ENCODE measurements at regions not wholly inside any gene's neighbourhood (a gene's known extent, or its start where the extent isn't known, plus 50 kb on each side); places are given as distances from the start of the nearest gene placed in this dataset.

DNA sequence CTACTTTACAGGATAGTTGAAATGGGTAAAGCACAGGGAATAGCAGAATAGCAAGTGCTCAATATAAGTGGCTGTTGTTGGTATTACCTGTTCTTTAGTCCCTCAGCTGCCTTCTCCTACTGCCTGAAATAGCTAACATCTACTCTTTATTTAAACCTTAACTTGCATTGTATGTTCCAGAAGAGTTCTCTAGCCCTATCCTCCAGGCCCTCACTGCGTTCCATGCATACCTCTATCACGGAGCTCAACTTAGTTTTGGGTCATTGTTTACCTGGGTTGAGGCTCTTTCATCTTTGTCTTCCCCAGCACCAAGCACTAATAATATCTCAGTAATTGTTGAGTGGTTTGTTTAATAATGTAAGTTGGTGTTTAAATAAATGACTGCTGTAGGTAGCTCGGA, 242.2 kb upstream of the FANCL start:
- Histone ChIP-seq H3K36me3 (replicated peaks; ENCODE audit: low read depth, low read length) (peaks cover 2% of the 10 kb centered on the region), H3K27me3 (ENCODE audit: low read depth, low read length) (no peaks in the 10 kb centered on the region), H3K79me2 (ENCODE audit: low read length) (no peaks in the 10 kb centered on the region), H3K4me3 (ENCODE audit: low read length) (no peak overlapping the region), H4K20me1 (ENCODE audit: insufficient read depth, low read length) (no peaks in the 10 kb centered on the region), H3K9me3 (ENCODE audit: insufficient read depth, low read length) (peaks cover 7% of the 10 kb centered on the region; the same call in 1 of the 2 replicates), H3K27ac (ENCODE audit: low read length) (no peak overlapping the region), H3K9ac (ENCODE audit: low read length) (no peak overlapping the region), H3K4me2 (ENCODE audit: low read length) (no peak overlapping the region), H3K4me1 (ENCODE audit: low read length) (no peaks in the 10 kb centered on the region), H2AFZ (ENCODE audit: low read depth, low read length) (no peak overlapping the region)
- TF ChIP-seq, protein P1, sequence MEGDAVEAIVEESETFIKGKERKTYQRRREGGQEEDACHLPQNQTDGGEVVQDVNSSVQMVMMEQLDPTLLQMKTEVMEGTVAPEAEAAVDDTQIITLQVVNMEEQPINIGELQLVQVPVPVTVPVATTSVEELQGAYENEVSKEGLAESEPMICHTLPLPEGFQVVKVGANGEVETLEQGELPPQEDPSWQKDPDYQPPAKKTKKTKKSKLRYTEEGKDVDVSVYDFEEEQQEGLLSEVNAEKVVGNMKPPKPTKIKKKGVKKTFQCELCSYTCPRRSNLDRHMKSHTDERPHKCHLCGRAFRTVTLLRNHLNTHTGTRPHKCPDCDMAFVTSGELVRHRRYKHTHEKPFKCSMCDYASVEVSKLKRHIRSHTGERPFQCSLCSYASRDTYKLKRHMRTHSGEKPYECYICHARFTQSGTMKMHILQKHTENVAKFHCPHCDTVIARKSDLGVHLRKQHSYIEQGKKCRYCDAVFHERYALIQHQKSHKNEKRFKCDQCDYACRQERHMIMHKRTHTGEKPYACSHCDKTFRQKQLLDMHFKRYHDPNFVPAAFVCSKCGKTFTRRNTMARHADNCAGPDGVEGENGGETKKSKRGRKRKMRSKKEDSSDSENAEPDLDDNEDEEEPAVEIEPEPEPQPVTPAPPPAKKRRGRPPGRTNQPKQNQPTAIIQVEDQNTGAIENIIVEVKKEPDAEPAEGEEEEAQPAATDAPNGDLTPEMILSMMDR (IDR thresholded peaks at IDR 0.05; ENCODE audit: low read depth, low read length) = no peak

GRCh38 chr2:58481670-58482069, 240.5 kb upstream of the FANCL start:
- Histone ChIP-seq H2AFZ (ENCODE audit: low read depth, low read length) (no peak overlapping the region), H3K4me1 (ENCODE audit: low read length) (no peaks in the 10 kb centered on the region), H3K79me2 (ENCODE audit: low read length) (no peaks in the 10 kb centered on the region), H3K36me3 (replicated peaks; ENCODE audit: low read depth, low read length) (peaks cover 1% of the 10 kb centered on the region), H3K4me2 (ENCODE audit: low read length) (no peak overlapping the region), H3K9ac (ENCODE audit: low read length) (no peak overlapping the region), H3K9me3 (ENCODE audit: insufficient read depth, low read length) (peaks cover 3% of the 10 kb centered on the region; the same call in 1 of the 2 replicates), H3K27ac (ENCODE audit: low read length) (no peak overlapping the region), H4K20me1 (ENCODE audit: insufficient read depth, low read length) (no peaks in the 10 kb centered on the region), H3K4me3 (ENCODE audit: low read length) (no peak overlapping the region), H3K27me3 (ENCODE audit: low read depth, low read length) (no peaks in the 10 kb centered on the region)
- TF ChIP-seq, protein P1 (IDR thresholded peaks at IDR 0.05; ENCODE audit: low read depth, low read length) = no peak
- TF ChIP-seq EZH2phosphoT487 (IDR thresholded peaks at IDR 0.05; ENCODE audit: low read depth) = no peak

DNA sequence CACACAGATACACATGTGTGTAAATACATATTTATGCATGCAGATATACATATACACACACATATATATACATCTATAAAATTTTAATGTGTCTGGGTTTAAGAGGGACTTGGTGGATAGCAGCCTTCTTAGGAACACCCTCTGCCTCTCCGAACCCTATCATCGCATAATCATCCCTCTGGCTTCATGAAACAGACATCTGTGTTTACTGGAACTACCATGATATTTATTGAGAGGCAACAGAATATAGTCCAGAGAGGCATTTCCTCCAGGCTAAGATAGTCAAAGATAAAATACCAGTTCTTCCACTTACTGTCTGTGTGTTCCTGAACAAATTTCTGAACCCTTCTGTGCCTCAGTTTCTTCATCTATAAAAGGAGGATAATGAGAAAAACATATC, 239.0 kb upstream of the FANCL start:
- Histone ChIP-seq H4K20me1 (ENCODE audit: insufficient read depth, low read length) (no peaks in the 10 kb centered on the region), H3K36me3 (replicated peaks; ENCODE audit: low read depth, low read length) (no peaks in the 10 kb centered on the region), H3K4me1 (ENCODE audit: low read length) (no peaks in the 10 kb centered on the region), H3K4me3 (ENCODE audit: low read length) (no peak overlapping the region), H3K4me2 (ENCODE audit: low read length) (no peak overlapping the region), H2AFZ (ENCODE audit: low read depth, low read length) (no peak overlapping the region), H3K9me3 (ENCODE audit: insufficient read depth, low read length) (no peaks in the 10 kb centered on the region), H3K9ac (ENCODE audit: low read length) (no peak overlapping the region), H3K27me3 (ENCODE audit: low read depth, low read length) (no peaks in the 10 kb centered on the region), H3K79me2 (ENCODE audit: low read length) (no peaks in the 10 kb centered on the region), H3K27ac (ENCODE audit: low read length) (no peak overlapping the region)
- TF ChIP-seq EZH2phosphoT487 (IDR thresholded peaks at IDR 0.05; ENCODE audit: low read depth) = no peak
- TF ChIP-seq, protein P1 (IDR thresholded peaks at IDR 0.05; ENCODE audit: low read depth, low read length) = no peak

- no peaks in the 10 kb centered on the region for H3K27me3 ChIP-seq (ENCODE audit: low read depth, low read length)
- H3K4me3 ChIP-seq (ENCODE audit: low read length) = no peak overlapping the region
- no peak for TF ChIP-seq EZH2phosphoT487 (IDR thresholded peaks at IDR 0.05; ENCODE audit: low read depth)
- TF ChIP-seq, protein P1 (IDR thresholded peaks at IDR 0.05; ENCODE audit: low read depth, low read length) = no peak
- H3K9ac ChIP-seq (ENCODE audit: low read length) = no peak overlapping the region
- no peaks in the 10 kb centered on the region for H3K9me3 ChIP-seq (ENCODE audit: insufficient read depth, low read length)
- no peaks in the 10 kb centered on the region for H3K4me1 ChIP-seq (ENCODE audit: low read length)
- H4K20me1 ChIP-seq (ENCODE audit: insufficient read depth, low read length) = no peaks in the 10 kb centered on the region
- no peak overlapping the region for H3K27ac ChIP-seq (ENCODE audit: low read length)
- no peaks in the 10 kb centered on the region for H3K79me2 ChIP-seq (ENCODE audit: low read length)
- no peak overlapping the region for H2AFZ ChIP-seq (ENCODE audit: low read depth, low read length)
- H3K36me3 ChIP-seq (replicated peaks; ENCODE audit: low read depth, low read length) = no peaks in the 10 kb centered on the region
- H3K4me2 ChIP-seq (ENCODE audit: low read length) = no peak overlapping the region
Measured at GRCh38 chr2:58479535-58480140, 238.5 kb upstream of the FANCL start.

All from OCI-LY3 (cell line).